CD4-positive, alpha-beta memory T cell (primary cell): ENCODE measurements at regions not wholly inside any gene's neighbourhood (a gene's known extent, or its start where the extent isn't known, plus 50 kb on each side); places are given as distances from the start of the nearest gene placed in this dataset.

Source experiments
- CTCF ChIA-PET: fragments of 350-600 bp; sonication (Branson Sonifier 250); formaldehyde crosslinking; loops from one replicate; lab custom pipeline; 2021; ENCODE audit warnings: inconsistent platforms; ENCODE audit not compliant: partially characterized antibody; lab: Charles Lee
- POLR2A ChIA-PET: fragments of 350-600 bp; sonication (Branson Sonifier 250); formaldehyde crosslinking; loops from one replicate; lab custom pipeline; 2021; ENCODE audit not compliant: partially characterized antibody; lab: Charles Lee
- DNase-seq, 5 donors: peaks; one replicate each; pipeline versions ENCODE4 v3.0.0 to v3.0.0-alpha.2; 2020 to 2022; ENCODE audit warnings: mixed read lengths in 1 of 5
- H3K27ac ChIP-seq: one replicate; pipeline ENCODE4 v1.7.0; 2013; ENCODE audit warnings: low read depth, low read length
- H3K27me3 ChIP-seq: 2 replicates; pipeline ENCODE4 v1.7.0; 2013; ENCODE audit warnings: mild to moderate bottlenecking, low read length, moderate library complexity; ENCODE audit not compliant: insufficient read depth
- H3K36me3 ChIP-seq: 2 replicates; pipeline ENCODE4 v1.7.0; 2013; ENCODE audit warnings: mild to moderate bottlenecking, low read length, moderate library complexity; ENCODE audit not compliant: insufficient read depth
- H3K4me1 ChIP-seq: 2 replicates; pipeline ENCODE4 v1.7.0; 2013; ENCODE audit warnings: mild to moderate bottlenecking, low read length, moderate library complexity; ENCODE audit not compliant: insufficient read depth
- H3K4me3 ChIP-seq, 2 donors: one replicate each; pipeline ENCODE4 v1.7.0; 2013; ENCODE audit warnings: low read length in 2 of 2, mild to moderate bottlenecking in 1 of 2
- H3K9me3 ChIP-seq, 2 donors: one replicate each; pipeline ENCODE4 v1.7.0; 2013; ENCODE audit warnings: low read length in 2 of 2, control low read depth in 1 of 2; ENCODE audit not compliant: control insufficient read depth in 1 of 2
- H3K27ac Mint-ChIP-seq, 7 donors: one replicate each; pipeline ENCODE4 v1.8.0; 2020 to 2021; ENCODE audit warnings: mixed read lengths in 7 of 7, mild to moderate bottlenecking in 6 of 7, inconsistent platforms in 3 of 7, moderate library complexity in 3 of 7
- H3K27me3 Mint-ChIP-seq, 2 donors: one replicate each; pipeline ENCODE4 v1.8.0; 2020 to 2021; ENCODE audit warnings: mixed read lengths in 2 of 2
- H3K36me3 Mint-ChIP-seq, 2 donors: one replicate each; pipeline ENCODE4 v1.8.0; 2020 to 2021; ENCODE audit warnings: mixed read lengths in 2 of 2, inconsistent platforms in 1 of 2, mild to moderate bottlenecking in 1 of 2
- H3K4me1 Mint-ChIP-seq, 4 donors: one replicate each; pipeline ENCODE4 v1.8.0; 2020 to 2021; ENCODE audit warnings: mixed read lengths in 4 of 4, mild to moderate bottlenecking in 1 of 4
- H3K4me3 Mint-ChIP-seq, 8 donors: one replicate each; pipeline ENCODE4 v1.8.0; 2020 to 2021; ENCODE audit warnings: mixed read lengths in 8 of 8, mild to moderate bottlenecking in 7 of 8, moderate library complexity in 6 of 8, inconsistent platforms in 3 of 8
- H3K9me3 Mint-ChIP-seq, 8 donors: one replicate each; pipeline ENCODE4 v1.8.0; 2020 to 2021; ENCODE audit warnings: mixed read lengths in 8 of 8, mild to moderate bottlenecking in 5 of 8, inconsistent platforms in 3 of 8, moderate library complexity in 1 of 8
- intact Hi-C: fragments of 100-400 bp; cut with micrococcal nuclease; formaldehyde crosslinking; loops from one replicate; pipeline ENCODE4 v1.15.1; 2023

DNA sequence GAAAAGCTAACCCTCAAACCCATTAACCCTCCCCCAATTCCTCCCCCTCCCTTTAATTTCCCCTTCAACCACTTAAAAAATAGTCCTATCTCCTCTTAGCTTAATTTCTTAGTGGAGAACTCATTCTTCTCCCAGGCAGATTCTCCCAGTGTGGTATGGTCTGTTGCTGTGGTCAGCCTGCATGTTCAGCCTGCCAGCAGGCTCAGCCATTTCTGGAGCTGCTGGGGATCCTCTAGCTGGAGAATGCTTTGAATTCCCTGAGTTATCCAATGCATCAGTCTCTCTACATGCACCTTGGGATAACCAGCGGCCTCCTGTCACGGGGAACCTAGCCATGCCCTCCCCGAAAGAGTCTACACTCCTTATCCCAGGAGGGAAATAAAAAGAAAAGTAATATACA is 375.4 kb upstream of the RSPO3 start:
- peaks cover 0 to 8% (median under 1%) of the 10 kb centered on the region in 8 donors for H3K9me3 Mint-ChIP-seq
- H3K27me3 ChIP-seq = no peaks in the 10 kb centered on the region
- peaks cover 0 to 1% of the 10 kb centered on the region in 2 donors for H3K27me3 Mint-ChIP-seq
- no peak for DNase-seq
- no peaks in the 10 kb centered on the region for H3K36me3 ChIP-seq
- peaks cover 0 to 4% of the 10 kb centered on the region in 2 donors for H3K36me3 Mint-ChIP-seq
- H3K4me3 Mint-ChIP-seq = no peak overlapping the region
- H3K9me3 ChIP-seq = no peaks in the 10 kb centered on the region
- CTCF ChIA-PET = no interaction called here
- POLR2A ChIA-PET = no interaction called here
- intact Hi-C loops = no loop called here
- no peak overlapping the region for H3K27ac Mint-ChIP-seq
- no peak overlapping the region for H3K4me3 ChIP-seq
- no peaks in the 10 kb centered on the region for H3K4me1 ChIP-seq
- H3K27ac ChIP-seq = no peak overlapping the region
- no peaks in the 10 kb centered on the region for H3K4me1 Mint-ChIP-seq

DNA sequence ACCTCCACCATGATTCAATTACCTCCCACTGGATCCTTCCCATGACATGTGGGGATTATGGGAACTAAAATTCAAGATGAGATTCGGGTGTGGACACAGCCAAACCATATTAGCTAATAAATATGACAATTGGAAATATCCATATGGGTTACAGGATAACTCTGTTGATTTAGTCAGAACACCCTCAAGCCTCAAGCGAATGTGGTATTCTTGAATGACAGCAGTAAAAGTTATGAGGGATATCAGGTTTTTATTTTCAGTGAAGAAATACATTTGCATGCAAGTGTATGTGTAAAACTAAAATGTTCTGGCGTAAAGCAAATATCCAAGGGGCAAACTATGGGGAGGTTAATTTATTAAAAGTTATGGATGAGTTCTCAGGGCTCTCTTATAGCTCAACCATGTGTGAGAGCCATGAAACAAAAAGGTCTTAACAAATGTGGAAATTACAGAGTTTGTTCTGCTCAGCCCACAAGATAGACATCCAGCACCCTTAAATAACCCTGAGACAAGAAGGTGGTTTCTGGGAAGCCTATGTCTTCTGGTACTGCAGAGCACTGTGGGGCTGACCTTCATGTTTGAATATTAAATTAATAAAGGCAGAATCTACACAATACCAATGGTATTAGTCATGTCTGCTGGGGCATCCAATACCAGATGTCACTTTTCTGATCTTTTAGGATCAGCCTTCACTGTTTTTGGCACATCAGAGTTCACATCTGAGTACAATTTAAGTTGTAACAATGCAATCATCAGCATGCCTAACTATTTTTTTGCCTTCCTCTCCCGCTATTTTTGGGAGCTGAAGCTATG is 370.5 kb upstream of the RSPO3 start:
- H3K4me3 Mint-ChIP-seq = no peak overlapping the region

DNA sequence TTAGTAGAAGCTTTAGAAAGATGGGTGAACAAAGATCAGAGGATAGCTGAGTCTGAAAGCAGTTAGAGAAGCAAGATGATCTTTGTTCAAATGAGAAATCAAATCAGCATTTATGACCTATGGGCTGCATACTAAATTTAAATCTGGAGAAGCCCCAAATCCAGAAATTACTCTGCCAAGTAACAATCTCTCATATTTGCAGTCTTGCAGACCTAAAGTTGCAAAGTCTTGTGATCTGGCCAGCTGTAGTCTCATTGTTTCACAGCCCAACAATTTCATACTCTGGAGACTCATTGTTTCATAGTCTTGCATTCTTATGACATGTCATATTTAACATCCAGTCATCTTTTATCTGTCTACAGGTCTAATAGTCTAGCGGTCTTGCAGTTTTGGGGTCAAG is 364.9 kb upstream of the RSPO3 start:
- Mint-ChIP-seq H3K27me3 (no peaks in the 10 kb centered on the region), H3K9me3 (peaks cover 3 to 15% (median 9%) of the 10 kb centered on the region in 8 donors), H3K36me3 (no peaks in the 10 kb centered on the region), H3K4me3 (no peak overlapping the region), H3K4me1 (no peaks in the 10 kb centered on the region), H3K27ac (no peak overlapping the region)
- no peaks in the 10 kb centered on the region for H3K4me1 ChIP-seq
- H3K9me3 ChIP-seq = no peaks in the 10 kb centered on the region
- intact Hi-C loops = no loop called here
- DNase-seq = no peak
- no peak overlapping the region for H3K4me3 ChIP-seq
- CTCF ChIA-PET = no interaction called here
- H3K27me3 ChIP-seq = no peaks in the 10 kb centered on the region
- POLR2A ChIA-PET = no interaction called here
- no peak overlapping the region for H3K27ac ChIP-seq
- H3K36me3 ChIP-seq = no peaks in the 10 kb centered on the region

More for the DNA sequence above, 370.5 kb upstream of the RSPO3 start:
- Mint-ChIP-seq H3K4me1 (no peaks in the 10 kb centered on the region), H3K36me3 (peaks cover 0 to 4% of the 10 kb centered on the region in 2 donors), H3K9me3 (peaks cover 2 to 14% (median 9%) of the 10 kb centered on the region in 8 donors), H3K27me3 (peaks cover 0 to 1% of the 10 kb centered on the region in 2 donors), H3K27ac (no peak overlapping the region)
- CTCF ChIA-PET = no interaction called here
- POLR2A ChIA-PET = no interaction called here
- Histone ChIP-seq H3K4me3 (no peak overlapping the region), H3K27ac (no peak overlapping the region), H3K4me1 (no peaks in the 10 kb centered on the region), H3K27me3 (no peaks in the 10 kb centered on the region), H3K9me3 (no peaks in the 10 kb centered on the region), H3K36me3 (no peaks in the 10 kb centered on the region)
- DNase-seq = no peak
- intact Hi-C loops = no loop called here

DNA sequence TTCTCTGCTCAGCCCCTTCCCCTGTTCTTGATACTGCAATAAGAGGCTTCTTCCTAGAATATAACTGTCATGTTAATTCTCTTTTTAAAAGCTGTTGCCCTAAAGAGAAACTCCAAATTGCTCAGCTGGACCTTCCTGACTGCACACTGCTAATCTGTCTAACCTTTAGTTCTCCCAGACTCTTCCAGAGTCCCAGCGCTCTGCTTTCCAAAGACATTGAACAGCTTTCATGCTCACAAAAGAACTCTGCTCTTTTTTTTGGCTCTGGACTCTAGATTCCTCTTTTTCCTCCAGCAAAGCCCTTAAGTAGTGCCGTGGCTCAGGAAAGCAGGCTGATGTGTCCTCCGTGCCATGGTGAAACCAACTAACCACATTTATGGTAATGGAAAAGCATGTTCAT is 356.6 kb upstream of the RSPO3 start:
- no peak overlapping the region for H3K4me3 Mint-ChIP-seq
- H3K27me3 ChIP-seq = no peaks in the 10 kb centered on the region
- no peak overlapping the region for H3K27ac Mint-ChIP-seq
- H3K36me3 Mint-ChIP-seq = no peaks in the 10 kb centered on the region
- no peaks in the 10 kb centered on the region for H3K4me1 Mint-ChIP-seq
- no peaks in the 10 kb centered on the region for H3K27me3 Mint-ChIP-seq
- ChIA-PET POLR2A (no interaction called here), CTCF (no interaction called here)
- H3K4me3 ChIP-seq = no peak overlapping the region
- H3K9me3 ChIP-seq = no peaks in the 10 kb centered on the region
- H3K27ac ChIP-seq = no peak overlapping the region
- intact Hi-C loops = no loop called here
- H3K9me3 Mint-ChIP-seq = peaks cover 0 to 4% (median under 1%) of the 10 kb centered on the region in 8 donors
- DNase-seq = no peak
- H3K36me3 ChIP-seq = no peaks in the 10 kb centered on the region
- no peaks in the 10 kb centered on the region for H3K4me1 ChIP-seq

DNA sequence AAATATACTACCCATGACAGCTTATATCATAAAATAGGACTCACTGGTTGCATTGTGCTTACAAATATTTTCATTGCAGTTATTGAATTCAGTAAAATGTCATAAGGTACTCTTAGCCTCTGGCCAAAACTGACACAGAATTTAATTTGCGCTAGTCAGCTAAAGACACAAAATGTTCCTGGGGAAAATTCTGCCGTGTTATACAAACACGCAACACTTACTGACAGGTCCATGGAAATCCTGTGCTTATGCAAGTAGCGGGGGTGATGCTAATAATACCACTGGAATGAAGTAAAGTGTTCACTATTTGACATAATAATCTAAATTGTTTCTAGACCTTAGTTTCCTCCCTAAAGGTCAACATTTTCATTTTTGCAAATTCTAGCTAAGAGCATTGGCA is 354.4 kb upstream of the RSPO3 start:
- H3K27me3 ChIP-seq = no peaks in the 10 kb centered on the region
- H3K4me1 ChIP-seq = no peaks in the 10 kb centered on the region
- ChIA-PET POLR2A (no interaction called here), CTCF (no interaction called here)
- no peak for DNase-seq
- H3K36me3 ChIP-seq = no peaks in the 10 kb centered on the region
- no peak overlapping the region for H3K4me3 Mint-ChIP-seq
- no peaks in the 10 kb centered on the region for H3K4me1 Mint-ChIP-seq
- H3K27ac ChIP-seq = no peak overlapping the region
- H3K4me3 ChIP-seq = no peak overlapping the region
- no peaks in the 10 kb centered on the region for H3K36me3 Mint-ChIP-seq
- no peaks in the 10 kb centered on the region for H3K27me3 Mint-ChIP-seq
- peaks cover 0 to 2% (median 0%) of the 10 kb centered on the region in 8 donors for H3K9me3 Mint-ChIP-seq
- intact Hi-C loops = no loop called here
- H3K9me3 ChIP-seq = no peaks in the 10 kb centered on the region
- H3K27ac Mint-ChIP-seq = no peak overlapping the region

DNA sequence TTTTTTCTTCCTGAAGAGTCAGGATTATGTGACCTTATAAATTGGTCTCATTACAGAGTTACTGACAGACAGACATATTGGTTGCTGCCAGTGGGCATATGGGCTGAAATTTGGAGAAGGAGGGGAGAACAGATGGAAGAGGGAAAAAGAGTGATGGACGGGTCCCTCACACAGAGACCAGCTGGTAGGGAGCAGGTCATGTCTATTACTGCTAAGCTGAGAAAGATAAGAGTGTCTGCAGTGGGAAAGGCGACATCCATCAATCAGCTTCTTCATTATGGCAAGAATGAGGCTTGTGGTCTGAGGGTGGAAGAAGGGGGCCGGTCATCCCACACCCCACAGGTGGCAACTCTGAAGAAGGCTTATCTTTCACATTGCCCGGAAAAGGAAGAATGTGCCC is 353.8 kb upstream of the RSPO3 start:
- no peak for DNase-seq
- Histone ChIP-seq H3K9me3 (no peaks in the 10 kb centered on the region), H3K36me3 (no peaks in the 10 kb centered on the region), H3K27ac (no peak overlapping the region), H3K4me1 (no peaks in the 10 kb centered on the region), H3K27me3 (no peaks in the 10 kb centered on the region), H3K4me3 (no peak overlapping the region)
- intact Hi-C loops = no loop called here
- ChIA-PET CTCF (no interaction called here), POLR2A (no interaction called here)
- Mint-ChIP-seq H3K36me3 (no peaks in the 10 kb centered on the region), H3K27me3 (no peaks in the 10 kb centered on the region), H3K4me3 (no peak overlapping the region), H3K27ac (no peak overlapping the region), H3K9me3 (peaks cover 0 to 2% (median 0%) of the 10 kb centered on the region in 8 donors), H3K4me1 (no peaks in the 10 kb centered on the region)

DNA sequence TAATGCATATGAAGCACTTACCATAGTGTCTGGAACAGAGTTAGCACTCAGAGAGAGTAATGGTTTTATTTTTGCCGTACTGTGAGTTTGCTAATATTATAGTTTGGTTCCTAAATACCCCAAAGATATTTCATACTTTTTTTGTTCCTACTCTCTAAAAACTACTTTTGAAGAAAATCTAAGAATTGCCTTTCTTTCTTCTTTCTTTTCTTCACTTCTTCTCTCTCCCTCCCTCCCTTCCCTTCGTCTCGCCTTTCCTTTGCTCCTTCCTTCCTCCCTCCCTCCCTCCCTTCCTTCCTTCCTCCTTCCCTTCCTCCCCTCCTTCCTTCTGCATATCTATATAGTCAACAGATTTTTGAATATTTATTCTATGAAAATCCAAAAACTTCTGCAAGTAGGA is 351.7 kb upstream of the RSPO3 start:
- ChIA-PET CTCF (no interaction called here), POLR2A (no interaction called here)
- Mint-ChIP-seq H3K9me3 (peaks cover 0 to 2% (median 0%) of the 10 kb centered on the region in 8 donors), H3K4me1 (no peaks in the 10 kb centered on the region), H3K27me3 (no peaks in the 10 kb centered on the region), H3K27ac (no peak overlapping the region), H3K36me3 (no peaks in the 10 kb centered on the region), H3K4me3 (no peak overlapping the region)
- no peak for DNase-seq
- Histone ChIP-seq H3K4me1 (no peaks in the 10 kb centered on the region), H3K27ac (no peak overlapping the region), H3K4me3 (no peak overlapping the region), H3K9me3 (no peaks in the 10 kb centered on the region), H3K27me3 (no peaks in the 10 kb centered on the region), H3K36me3 (no peaks in the 10 kb centered on the region)
- intact Hi-C loops = no loop called here
